ENCODE measurements at regions not wholly inside any gene's neighbourhood (a gene's known extent, or its start where the extent isn't known, plus 50 kb on each side); places are given as distances from the start of the nearest gene placed in this dataset.

DNA sequence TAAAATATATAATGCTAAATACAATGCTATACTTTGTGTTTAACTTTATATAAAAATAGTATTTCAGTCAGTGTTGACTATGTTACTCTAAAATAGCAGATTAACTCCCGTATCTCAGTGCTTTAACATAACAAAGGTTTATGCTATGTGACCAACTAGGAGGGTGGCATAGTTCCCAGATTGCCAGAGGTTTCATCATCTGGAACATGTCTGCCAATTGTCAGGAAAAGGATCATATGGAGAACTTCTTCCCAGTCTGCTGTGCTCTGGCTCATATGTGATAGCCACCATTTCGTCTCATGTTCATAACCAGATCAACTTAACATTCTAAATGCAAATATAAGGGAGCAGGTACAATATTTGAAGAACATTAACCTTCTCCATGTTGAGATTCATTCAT is 720.2 kb downstream of the MCTP2 start:
- DNase-seq: no peak
- no peak for TF ChIP-seq CTCF (IDR thresholded peaks at IDR 0.05; ENCODE audit: partially characterized antibody, unreplicated experiment)
- Mint-ChIP-seq H3K27me3 (ENCODE audit: unreplicated experiment) (no peaks in the 10 kb centered on the region), H3K4me3 (ENCODE audit: unreplicated experiment) (no peak overlapping the region), H3K36me3 (ENCODE audit: unreplicated experiment) (no peaks in the 10 kb centered on the region), H3K4me1 (ENCODE audit: low read depth, unreplicated experiment) (no peaks in the 10 kb centered on the region), H3K9me3 (ENCODE audit: unreplicated experiment) (no peaks in the 10 kb centered on the region), H3K27ac (ENCODE audit: unreplicated experiment) (no peak overlapping the region)

DNA sequence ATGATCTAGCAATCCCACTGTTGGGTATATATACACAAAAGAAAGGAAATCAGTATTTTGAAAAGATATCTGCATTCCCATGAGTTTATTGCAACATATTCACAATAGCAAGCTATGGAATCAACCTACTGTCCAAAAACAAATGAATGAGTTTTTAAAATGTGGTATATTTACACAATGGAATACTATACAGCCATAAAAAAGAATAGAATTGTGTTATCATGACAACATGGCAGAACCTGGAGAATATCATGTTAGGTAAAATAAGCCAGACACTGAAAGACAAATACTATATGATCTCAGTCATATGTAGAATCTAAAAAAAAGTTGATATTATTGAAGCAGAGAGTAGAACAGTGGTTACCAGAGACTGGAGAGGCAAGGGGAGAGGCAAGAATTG is 732.6 kb downstream of the MCTP2 start:
- DNase-seq: no peak
- Mint-ChIP-seq H3K27me3 (ENCODE audit: unreplicated experiment) (no peaks in the 10 kb centered on the region), H3K27ac (ENCODE audit: unreplicated experiment) (no peak overlapping the region), H3K4me1 (ENCODE audit: low read depth, unreplicated experiment) (peaks cover 5% of the 10 kb centered on the region), H3K4me3 (ENCODE audit: unreplicated experiment) (no peak overlapping the region), H3K9me3 (ENCODE audit: unreplicated experiment) (peaks cover 1% of the 10 kb centered on the region), H3K36me3 (ENCODE audit: unreplicated experiment) (no peaks in the 10 kb centered on the region)
- TF ChIP-seq CTCF (IDR thresholded peaks at IDR 0.05; ENCODE audit: partially characterized antibody, unreplicated experiment): no peak

- Mint-ChIP-seq H3K4me1 (ENCODE audit: low read depth, unreplicated experiment) (peaks cover 5% of the 10 kb centered on the region), H3K27ac (ENCODE audit: unreplicated experiment) (no peak overlapping the region), H3K4me3 (ENCODE audit: unreplicated experiment) (no peak overlapping the region), H3K36me3 (ENCODE audit: unreplicated experiment) (no peaks in the 10 kb centered on the region), H3K27me3 (ENCODE audit: unreplicated experiment) (no peaks in the 10 kb centered on the region), H3K9me3 (ENCODE audit: unreplicated experiment) (peaks cover 1% of the 10 kb centered on the region)
- TF ChIP-seq CTCF (IDR thresholded peaks at IDR 0.05; ENCODE audit: partially characterized antibody, unreplicated experiment): no peak
- no peak for DNase-seq
These were observed 734.2 kb downstream of the MCTP2 start for GRCh38 chr15:94965593-94965992.

GRCh38 chr15:94968133-94968532 is 736.8 kb downstream of the MCTP2 start:
- Mint-ChIP-seq H3K9me3 (ENCODE audit: unreplicated experiment) (peaks cover 1% of the 10 kb centered on the region), H3K27ac (ENCODE audit: unreplicated experiment) (no peak overlapping the region), H3K27me3 (ENCODE audit: unreplicated experiment) (no peaks in the 10 kb centered on the region), H3K4me1 (ENCODE audit: low read depth, unreplicated experiment) (peaks cover 5% of the 10 kb centered on the region), H3K4me3 (ENCODE audit: unreplicated experiment) (no peak overlapping the region), H3K36me3 (ENCODE audit: unreplicated experiment) (no peaks in the 10 kb centered on the region)
- no peak for DNase-seq
- TF ChIP-seq CTCF (IDR thresholded peaks at IDR 0.05; ENCODE audit: partially characterized antibody, unreplicated experiment): no peak

DNA sequence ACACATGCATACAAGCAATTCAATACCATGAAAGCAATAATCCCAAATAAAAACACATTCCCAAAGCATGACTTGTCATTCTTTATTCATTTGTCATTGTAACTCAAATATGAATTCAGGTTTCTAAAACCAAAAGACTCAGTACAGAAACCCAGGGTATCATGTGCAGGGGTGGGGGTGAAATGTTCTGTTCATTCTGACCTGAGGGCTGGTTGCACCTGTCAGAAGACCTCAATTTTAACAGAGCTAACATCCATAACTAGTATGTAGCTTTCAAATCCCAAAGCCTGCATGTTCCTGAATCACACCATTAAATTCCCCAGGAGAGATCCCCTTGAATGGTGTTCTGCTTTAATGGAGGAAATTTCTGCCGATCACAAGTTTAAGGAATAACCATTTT is 738.7 kb downstream of the MCTP2 start:
- Mint-ChIP-seq H3K9me3 (ENCODE audit: unreplicated experiment) (no peaks in the 10 kb centered on the region), H3K36me3 (ENCODE audit: unreplicated experiment) (no peaks in the 10 kb centered on the region), H3K4me1 (ENCODE audit: low read depth, unreplicated experiment) (peaks cover 5% of the 10 kb centered on the region), H3K4me3 (ENCODE audit: unreplicated experiment) (no peak overlapping the region), H3K27me3 (ENCODE audit: unreplicated experiment) (no peaks in the 10 kb centered on the region), H3K27ac (ENCODE audit: unreplicated experiment) (no peak overlapping the region)
- no peak for TF ChIP-seq CTCF (IDR thresholded peaks at IDR 0.05; ENCODE audit: partially characterized antibody, unreplicated experiment)
- no peak for DNase-seq

Data from glutamatergic neuron (in vitro differentiated cells).